Medulla oblongata (tissue), 1 donor: ENCODE measurements at regions not wholly inside any gene's neighbourhood (a gene's known extent, or its start where the extent isn't known, plus 50 kb on each side); places are given as distances from the start of the nearest gene placed in this dataset.
"Not testable (repeated sequence)": the region's sequence is repeated elsewhere in the genome, so short reads cannot be mapped to it uniquely, and the experiment has no call there.

ENCODE experiments used
- DNase-seq: peaks from one replicate; pipeline ENCODE4 v3.0.0-alpha.2; 2015; ENCODE audit errors: extremely low spot score

DNA sequence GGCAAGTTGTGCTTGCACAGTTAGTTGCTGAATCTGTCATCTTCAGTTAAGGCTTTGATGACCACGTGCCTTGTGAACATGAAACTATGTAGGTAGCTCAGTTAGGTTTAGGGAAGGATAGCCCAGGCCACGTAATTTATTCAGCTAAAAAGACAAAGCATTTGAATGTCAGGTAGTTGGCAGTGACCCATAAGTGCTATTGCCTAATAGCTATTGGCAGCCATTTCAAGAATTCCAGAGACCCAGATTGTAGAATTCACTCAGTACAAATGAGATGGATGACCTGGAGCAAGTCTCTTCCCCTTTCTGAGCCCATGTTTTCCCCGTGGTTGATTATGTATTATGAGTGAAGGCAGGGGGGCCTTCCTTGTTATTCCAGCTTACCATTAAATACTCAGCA lies 265.3 kb upstream of the ANO5 start:
- DNase-seq, result no peak

DNA sequence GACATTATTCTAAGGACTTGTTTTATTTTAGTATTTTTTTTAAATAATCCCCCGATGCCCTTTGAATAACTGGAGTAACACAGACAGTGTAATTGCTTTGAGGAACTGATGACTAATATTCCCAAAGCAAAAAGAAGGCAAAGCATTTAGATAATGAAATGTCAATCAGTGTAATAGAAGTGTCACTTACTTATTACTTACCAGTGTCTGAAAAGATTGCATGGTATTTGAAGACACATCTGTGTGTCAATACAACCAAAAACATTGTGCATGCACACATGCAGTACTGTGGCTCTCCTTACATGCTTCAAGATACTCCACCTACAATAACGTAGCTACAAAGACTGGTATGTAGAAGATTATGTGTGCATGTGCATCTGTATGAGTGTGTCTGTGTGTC lies 264.0 kb upstream of the ANO5 start:
- no peak for DNase-seq

DNA sequence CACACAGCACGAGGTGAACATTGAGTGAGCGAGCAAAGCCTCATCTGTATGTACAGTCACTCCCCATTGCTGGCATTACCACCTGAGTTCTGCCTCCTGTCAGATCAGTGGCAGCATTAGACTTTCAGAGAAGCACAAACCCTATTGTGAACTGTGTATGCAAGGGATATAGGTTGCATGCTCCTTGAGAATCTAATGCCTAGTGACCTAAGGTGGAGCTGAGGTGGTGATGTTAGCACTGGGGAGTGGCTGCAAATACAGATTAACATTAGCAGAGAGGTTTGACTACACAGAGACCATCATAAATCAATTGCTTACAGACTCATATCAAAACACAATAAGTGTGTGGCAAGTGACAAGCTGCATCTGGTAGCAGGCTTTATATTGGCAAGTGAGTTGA lies 262.5 kb upstream of the ANO5 start:
- no peak for DNase-seq

DNA sequence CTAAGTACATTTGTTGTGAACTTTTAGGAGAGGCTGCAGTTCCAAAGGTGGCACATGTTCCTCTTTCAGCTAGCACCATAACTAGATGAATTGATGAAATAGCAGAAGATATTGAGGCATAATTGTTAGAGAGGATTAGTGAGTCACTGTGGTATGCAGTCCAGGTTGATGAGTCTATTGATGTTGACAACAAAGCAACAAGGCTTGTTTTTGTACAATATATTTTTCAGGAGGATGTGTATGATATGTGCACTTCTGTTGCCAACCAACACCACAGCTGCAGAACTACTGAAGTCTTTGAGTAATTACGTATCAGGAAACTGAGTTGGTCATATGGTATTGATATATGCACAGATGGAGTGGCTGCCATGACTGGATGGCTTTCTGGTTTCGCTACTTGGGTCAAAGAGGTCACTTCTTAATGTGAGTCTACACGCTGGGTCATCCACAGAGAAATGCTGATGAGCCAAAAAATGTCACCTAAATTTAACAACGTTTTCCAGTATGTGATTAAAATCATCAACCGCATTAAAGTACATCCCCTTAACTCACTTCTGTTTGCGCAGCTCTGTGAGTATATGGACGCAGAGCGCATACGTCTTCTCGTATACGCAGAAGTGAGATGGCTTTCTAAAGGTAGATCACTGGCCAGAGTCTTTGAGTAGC lies 261.3 kb upstream of the ANO5 start:
- DNase-seq, result no peak

DNA sequence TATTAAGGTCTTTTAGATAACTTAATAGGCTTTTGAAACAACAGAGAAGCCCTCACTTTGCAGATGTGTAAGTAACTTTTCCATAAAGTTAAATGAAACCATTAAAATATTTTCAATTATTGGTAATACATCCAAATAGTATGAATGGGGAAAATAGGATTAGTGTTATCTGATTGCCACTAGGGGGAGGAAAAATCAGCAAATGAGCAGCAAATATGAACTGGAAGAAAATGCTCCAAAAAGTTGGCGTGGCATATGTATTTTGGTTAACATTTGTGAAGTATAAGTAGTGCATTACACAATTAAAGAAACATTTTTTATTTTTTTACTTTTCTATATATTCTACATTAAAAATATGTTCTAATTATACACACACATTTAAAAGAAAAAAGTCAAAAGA lies 259.8 kb upstream of the ANO5 start:
- DNase-seq, result peak; percentile 5

DNA sequence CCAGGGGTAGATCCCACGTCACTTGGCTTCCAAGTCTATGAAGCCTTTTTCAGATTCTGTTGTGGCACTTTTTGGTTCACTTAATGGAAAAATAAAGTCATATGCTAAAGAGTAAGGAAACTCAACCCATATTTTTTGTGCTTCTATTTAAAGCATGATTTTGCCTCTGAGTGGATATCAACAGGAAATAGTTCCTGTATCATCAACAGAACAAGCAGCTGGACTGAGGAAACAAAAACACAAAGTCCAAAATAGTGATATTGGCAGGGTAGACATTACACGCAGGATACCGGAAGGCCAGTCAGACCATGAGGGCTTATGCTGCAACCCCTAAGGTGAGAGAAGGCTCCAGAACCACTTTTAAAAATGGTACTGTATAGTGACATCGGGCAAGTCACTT lies 248.3 kb upstream of the ANO5 start:
- DNase-seq, result no peak

DNA sequence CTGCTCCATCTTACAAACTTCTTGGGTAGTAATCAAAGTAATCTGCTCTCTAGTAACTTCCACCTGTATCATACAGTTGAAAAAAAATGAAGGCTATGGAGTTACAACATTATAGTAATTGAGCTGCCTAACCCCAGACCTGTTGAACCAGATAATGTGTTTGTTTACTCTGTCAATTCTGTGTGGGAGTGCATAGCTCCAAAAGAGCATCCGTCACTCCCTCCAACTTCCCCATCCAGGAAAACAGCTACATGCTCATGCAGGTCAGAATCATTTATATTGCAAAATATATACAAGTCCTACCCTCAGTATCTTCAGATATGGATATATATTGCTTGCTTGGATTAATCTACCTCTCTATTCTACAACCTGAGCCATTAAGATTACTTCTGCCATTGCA lies 244.0 kb upstream of the ANO5 start:
- no peak for DNase-seq

DNA sequence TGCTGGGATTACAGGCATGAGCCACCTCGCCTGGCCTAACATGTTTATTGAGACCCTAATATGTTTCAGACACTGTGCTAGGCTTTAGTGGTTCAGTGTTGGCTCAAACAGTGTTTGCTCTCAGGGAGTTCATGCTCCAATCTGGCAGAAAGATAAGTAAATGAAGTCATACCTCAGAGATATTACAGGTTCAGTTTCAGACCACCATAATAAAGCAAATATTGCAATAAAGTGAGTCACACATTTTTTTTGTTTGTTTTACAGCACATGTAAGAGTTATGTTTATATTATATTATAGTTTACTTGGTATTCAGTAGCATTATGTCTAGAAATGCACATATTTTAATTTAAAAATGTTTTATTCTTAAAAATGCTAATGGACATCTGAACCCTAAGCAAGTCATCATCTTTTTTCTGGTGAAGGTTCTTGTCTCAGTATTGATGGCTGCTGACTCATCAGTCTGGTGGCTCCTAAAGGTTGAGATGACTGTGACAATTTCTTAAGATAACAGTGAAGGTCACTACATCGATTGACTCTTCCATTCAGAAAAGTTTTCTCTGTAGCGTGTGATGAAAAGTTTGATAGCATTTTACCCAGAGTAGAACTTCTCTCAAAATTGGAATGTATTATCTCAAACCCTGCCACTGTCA lies 243.0 kb upstream of the ANO5 start:
- DNase-seq, result no peak

DNA sequence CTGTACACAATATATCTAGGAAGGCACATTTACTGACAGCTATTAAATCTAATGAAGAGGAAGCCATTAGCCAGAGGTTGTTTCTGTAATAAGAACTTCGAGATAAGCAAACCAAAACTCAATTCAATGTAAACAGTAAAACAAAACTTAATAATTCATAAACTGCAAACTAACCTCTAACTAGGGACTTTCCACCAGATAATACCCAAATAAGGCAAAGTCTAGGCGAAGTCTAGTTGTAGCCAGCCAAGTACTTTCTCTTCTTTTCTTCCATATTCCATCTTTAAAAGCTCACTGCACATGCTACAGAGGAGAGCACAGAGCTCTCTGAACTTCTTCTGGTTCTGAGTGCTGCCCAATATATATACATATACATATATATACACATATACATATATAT lies 229.9 kb upstream of the ANO5 start:
- DNase-seq, result no peak

DNA sequence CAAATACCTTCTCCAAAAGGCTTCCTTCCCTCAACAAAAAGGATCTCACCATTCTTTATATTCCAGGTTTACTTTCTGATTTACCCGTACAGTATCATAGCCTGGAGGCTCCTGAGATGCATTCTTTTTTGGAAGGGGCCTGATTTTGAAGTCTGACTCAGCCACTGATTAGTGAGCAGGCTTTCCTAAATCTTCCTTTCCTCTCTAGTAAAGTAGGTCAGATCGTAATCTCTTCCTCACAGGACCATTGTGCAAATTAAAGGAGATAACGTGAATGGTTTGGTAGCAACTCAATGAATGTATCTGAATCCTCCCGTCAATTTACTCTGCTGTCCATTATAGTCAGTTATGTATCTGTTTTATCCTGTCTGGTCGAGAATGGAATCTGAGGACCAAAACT lies 227.7 kb upstream of the ANO5 start:
- no peak for DNase-seq

DNA sequence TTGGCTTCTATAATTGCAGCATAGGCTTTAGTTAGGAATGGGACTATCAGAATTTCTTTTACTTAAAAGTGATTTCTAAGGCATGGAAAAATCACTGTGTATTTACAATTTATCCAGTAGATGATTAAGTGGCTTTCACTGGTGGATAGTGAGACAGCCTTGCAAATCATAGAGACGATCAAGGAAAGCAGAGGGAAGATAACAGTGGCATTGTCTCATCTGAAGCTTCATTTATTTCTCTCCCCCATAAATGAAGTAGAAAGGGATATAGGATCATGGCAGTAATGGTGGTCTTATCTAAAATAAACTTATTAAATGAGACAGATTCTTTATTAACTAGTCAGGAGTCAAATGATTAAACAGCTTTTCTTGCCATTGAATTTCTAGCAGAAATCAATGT lies 224.2 kb upstream of the ANO5 start:
- DNase-seq, result no peak

DNA sequence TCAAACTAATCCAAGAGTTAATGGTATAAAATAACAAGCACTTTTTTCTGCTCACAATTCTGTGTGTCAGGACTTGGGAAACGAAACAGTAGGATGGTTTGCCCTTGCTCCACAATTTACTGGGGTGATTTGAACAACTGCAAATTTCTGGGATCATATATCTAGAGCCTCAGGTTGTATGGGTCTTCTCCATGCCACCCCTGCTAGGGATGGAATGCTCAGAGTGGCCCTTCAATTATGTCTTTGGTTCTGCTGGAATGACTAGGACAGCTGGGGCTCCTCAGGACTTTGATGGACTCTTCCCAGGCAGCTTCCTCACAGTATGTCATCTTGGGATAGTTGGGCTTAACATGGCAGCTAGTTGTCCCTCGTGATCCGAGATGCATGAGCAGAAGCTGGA lies 223.0 kb upstream of the ANO5 start:
- no peak for DNase-seq

DNA sequence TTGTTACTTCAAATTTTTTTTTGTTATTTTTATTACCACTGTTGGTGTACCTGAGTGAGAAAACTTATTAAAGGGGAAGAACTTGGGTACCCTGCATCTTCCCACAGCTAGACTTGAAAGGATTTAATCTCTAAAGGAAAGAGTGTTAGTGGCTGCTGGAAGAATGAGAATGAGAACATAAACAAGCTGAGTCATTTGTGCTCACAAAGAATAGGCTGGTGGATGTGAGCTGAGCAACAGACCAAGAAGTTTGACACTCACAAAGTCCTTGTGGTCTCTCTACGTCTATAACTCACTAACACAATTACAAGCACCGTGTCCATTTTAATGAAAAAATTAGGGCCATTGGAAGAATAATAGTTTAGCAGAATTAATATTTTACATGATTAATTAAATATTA lies 217.6 kb upstream of the ANO5 start:
- DNase-seq, result no peak

DNA sequence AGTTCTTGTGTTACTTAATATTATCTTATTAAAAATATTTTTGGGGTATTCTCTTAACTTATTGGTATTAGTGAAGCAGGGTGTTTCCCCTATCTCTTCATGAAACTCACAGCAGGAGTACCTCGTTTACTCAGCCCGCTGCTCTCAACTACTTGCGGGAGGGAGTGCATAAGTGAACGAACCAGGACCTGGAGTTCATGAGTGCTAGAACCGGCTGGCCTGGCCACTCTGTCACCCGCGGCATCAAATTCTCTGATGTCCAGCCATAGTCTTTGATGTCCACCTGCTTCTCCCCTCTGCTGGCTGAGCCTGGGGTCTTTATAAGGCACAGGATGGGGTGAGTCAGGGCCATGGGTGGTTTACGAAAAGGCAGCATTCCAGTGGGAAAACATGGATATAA lies 216.7 kb upstream of the ANO5 start:
- DNase-seq, result no peak

DNA sequence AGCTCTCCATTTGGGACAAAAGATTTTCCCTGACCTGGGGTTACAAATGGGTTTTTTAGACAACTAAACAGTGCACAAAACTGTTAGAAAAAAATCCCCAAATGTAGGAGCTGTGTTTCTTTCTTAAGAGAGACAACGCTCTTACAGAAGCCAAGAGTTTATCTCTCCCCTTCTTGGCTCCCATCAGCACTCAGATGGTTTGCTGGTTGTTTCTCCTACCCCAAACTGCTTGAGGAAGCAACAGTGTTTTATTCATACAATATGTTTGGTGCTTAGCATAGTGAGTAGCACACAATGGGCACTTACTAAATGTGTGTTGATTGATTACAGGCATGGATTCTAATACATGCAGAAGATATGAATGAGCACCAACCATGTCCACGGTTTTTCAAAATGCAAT lies 209.5 kb upstream of the ANO5 start:
- no peak for DNase-seq

DNA sequence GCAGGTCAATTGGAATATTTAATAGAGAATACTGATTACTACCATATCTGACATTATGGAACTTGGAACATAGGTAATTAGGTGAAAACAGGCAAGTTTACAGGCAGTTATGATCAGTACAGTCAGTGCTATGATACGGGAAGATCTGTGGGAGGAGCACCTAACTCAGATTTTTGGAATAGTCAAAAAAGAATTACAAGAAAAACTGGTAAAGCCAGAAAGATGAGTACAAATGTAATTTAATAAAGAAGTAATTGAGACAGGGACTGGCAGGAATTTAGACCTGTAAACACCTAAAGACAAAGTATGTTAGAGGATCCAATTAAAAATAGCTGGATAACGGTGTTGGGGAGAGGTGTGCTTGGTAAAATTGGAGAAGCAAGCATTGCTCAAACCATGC lies 206.5 kb upstream of the ANO5 start:
- no peak for DNase-seq

DNA sequence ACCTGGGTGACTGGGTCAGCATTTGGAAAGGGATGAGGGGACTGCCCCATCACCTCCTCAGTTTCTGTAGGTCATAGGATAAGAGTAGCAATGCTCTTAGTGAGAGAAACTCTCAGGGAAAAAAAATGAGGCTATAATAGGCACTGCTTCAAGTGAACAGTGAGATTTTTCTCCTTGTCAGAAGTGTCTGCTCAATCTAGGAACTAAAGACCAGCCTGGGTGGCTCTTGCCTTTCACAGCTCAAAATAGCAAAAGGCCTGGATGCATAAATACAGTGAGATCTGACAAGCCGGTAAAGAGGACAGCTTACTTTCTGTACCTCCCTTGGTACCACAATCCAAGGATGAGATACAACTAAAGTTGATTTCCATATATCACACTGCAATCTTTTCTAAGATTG lies 205.6 kb upstream of the ANO5 start:
- no peak for DNase-seq

DNA sequence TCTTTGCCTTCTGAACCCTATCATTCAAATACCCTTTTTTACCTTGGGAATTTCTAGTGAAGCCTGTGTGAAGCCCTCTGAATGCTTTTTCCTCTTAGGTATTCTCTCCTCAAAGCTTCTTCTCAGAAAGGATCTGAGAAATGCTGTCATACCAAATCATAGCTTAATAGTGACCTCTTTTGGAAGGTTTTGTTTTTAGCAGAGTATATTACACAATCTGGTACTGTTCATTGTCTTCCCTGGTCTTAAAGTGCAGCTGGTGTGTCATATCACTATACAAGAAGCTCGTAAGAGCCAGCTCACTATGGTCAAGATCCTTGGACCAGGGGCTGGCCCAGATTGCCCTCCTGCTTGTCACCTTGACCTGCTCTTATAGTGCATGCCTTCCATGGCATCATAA lies 204.4 kb upstream of the ANO5 start:
- DNase-seq, result peak; percentile 18

DNA sequence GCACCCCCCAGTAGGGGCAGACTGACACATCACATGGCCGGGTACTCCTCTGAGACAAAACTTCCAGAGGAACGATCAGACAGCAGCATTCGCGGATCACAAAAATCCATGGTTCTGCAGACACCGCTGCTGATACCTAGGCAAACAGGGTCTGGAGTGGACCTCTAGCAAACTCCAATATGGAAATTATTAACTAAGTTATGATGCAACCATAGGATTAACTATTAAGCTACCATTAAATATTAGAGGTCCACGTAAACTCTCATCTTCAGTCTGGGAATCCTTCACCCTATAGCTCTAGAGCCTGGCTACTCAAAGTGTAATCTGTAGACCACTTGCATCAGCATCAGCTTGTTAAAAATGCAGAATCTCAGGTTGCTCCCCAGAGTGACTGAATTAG lies 191.1 kb upstream of the ANO5 start:
- DNase-seq, result not testable (repeated sequence)

DNA sequence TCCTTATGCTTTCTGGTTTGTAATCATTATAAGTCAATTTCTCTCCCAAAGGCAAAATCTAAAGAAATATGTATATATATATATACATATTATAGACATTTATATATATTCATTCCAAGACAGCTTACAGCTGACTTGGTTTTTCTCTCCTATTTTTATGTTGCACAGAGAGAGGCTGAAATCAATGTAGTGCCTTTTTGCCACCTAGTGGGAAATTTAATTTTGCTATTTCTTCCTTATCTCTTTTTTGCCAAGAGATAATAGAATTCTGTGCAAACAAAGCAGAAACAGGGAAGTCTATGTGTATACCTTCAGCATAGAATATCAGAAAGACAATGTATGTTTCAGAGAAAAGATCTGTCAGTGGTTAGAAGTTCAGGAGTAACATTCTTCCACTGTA lies 186.0 kb upstream of the ANO5 start:
- DNase-seq, result no peak

DNA sequence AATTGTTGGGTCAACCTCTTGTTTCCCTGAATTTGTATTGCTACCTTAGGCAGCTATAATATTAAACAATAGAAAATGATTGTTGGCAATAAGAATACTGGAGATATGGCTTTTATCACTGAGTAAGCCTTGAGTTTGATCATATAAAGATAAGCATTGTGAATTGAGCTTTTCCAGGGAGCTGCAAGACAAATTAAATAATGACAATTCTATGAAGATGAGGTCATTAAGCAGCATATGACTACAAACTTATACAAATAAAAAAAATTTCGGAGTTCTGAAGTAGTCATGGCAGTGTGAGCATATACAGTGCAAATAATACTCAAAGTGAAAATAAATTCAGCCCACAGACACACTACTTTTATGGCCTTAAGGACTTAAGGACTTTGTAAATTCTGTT lies 161.1 kb upstream of the ANO5 start:
- no peak for DNase-seq

DNA sequence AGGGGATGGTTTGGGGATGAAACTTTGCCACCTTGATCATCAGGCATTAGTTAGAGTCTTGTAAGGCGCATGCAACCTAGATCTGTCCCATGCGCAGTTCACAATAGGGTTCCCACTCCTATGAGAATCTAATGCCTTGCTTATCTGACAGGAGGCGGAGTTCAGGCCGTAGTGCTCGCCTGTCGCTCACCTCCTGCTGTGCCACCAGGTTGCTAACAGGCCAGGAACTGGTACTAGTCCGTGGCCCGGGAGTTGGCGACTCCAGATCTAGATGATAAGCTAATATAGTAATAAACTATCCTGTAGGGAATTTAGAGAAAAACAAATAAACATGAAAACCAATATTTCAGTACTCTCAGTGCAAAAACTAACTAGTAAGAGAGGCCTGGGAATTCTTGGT lies 155.4 kb upstream of the ANO5 start:
- no peak for DNase-seq

DNA sequence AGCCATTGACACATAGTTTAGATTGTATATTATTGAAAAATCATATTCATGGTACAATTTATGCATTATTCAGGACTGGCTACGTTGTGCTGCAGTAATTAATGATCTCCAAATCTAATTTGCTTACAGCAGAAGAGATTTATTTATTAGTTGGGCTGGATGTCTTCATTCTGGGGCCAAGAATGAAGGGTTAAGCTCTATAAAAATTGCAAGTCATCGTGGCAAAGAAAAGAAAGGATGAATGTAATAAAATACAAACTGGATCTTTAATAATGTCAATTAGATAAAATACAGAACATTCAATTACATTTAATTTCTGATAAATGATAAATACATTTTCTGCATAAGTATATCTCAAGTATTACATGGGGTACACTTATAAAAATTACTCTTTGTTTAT lies 151.8 kb upstream of the ANO5 start:
- DNase-seq, result no peak

DNA sequence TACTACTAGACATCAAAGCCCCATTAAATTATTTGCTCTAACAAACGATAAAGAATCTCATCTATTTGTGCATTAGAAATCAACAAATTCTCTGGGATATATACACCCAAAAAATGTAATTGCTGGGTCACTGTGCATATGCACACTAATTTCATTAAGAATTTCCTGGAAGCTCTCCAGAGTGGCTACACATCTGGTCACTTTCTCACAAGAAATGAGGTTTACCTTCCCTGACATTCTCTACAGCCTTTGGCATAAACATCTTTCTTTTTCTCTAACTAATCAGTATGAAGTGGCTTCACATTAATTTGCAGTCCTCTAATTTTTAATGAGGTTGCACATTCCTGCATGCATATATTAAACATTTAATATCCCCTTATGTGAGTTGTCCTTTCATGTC lies 150.8 kb upstream of the ANO5 start:
- DNase-seq, result no peak
